NT2/D1 (cell line): ENCODE measurements at regions not wholly inside any gene's neighbourhood (a gene's known extent, or its start where the extent isn't known, plus 50 kb on each side); places are given as distances from the start of the nearest gene placed in this dataset.

ENCODE experiments used
- SUZ12 ChIP-seq: IDR thresholded peaks from 2 replicates; pipeline ENCODE4 v1.6.1; 2011; ENCODE audit not compliant: insufficient read length, insufficient read depth; ENCODE audit errors: extremely low read depth
- YY1 ChIP-seq: IDR thresholded peaks from 2 replicates; pipeline ENCODE4 v1.6.1; 2011; ENCODE audit not compliant: insufficient read length, insufficient read depth
- ZNF274 ChIP-seq: IDR thresholded peaks from 2 replicates; pipeline ENCODE4 v1.6.1; 2011; ENCODE audit warnings: mild to moderate bottlenecking, low read depth, low read length

DNA sequence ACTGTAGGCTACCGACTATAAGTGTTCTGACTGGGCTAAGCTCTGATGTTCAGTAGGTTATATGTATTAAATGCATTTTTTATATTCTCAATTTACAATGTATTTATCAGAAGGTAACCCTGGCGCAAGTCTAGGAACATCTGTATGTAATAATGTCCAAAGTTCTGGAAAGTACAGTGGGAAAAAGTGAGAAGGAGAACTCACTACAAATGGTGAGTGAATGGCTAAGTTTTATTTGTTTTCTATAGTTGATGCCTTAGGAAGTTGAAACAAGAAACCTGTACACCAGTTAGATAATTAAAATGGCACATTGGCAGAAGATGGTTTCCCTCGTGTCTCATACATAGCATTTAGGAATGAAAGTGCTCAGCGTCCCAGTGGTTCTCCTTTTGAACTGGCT lies 333.4 kb upstream of the THRB start:
- TF ChIP-seq YY1 (no peak), SUZ12 (no peak), ZNF274 (no peak)
